HG03159 (cell line): ENCODE measurements at regions not wholly inside any gene's neighbourhood (a gene's known extent, or its start where the extent isn't known, plus 50 kb on each side); places are given as distances from the start of the nearest gene placed in this dataset.

Experiments
- ATAC-seq: cut with Tn5 transposase; IDR thresholded peaks from one replicate; pipeline ENCODE4 v1.9.1; 2021; ENCODE audit warnings: mild to moderate bottlenecking, moderate library complexity; ENCODE audit not compliant: unreplicated experiment

GRCh38 chr3:182185313-182185712, 473.6 kb downstream of the SOX2 start:
- ATAC-seq: no peak

DNA sequence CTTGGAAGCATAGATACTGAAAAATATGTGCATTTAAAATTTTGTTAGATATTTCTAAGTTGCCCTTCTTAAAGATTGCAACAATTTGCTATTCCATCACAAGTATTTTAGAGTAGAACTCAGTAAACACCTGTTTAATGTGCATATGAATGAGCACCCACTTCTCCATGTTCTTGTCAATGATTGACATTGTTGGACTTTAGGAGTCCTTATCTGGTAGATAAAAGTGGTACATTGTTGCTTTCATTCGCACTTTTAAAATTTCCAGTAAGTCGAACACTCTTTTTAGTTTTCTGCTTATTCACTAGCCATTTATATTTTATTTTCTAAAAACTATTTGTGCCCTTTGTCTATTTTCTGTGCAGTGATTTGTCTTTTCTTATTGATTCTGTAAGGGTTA, 478.3 kb downstream of the SOX2 start:
- ATAC-seq: no peak

GRCh38 chr3:182198345-182198744, 486.6 kb downstream of the SOX2 start:
- no peak for ATAC-seq

- ATAC-seq: no peak
Observed at GRCh38 chr3:182201456-182202168, 489.9 kb downstream of the SOX2 start.

- ATAC-seq: no peak
Observed at GRCh38 chr3:182212479-182213076, 500.9 kb downstream of the SOX2 start.

DNA sequence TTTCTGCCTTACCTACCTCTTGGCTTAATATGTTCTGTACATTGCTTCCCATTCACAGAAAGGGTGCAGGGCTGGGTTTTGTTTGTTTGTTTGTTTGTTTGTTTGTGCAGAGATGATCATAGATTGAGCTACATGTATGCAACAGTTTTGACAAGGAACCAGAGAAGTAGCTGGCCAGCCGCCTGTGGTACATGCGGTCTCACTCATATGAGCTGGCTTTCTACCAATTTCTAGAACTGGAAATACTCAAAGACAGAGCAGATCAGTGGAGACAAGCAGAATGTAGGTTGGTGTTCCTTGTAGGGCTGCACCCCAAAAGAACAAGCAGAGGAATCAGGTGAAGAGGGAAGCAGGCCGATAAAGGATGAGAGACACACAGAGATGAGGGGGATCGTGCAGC, 502.7 kb downstream of the SOX2 start:
- ATAC-seq: no peak

DNA sequence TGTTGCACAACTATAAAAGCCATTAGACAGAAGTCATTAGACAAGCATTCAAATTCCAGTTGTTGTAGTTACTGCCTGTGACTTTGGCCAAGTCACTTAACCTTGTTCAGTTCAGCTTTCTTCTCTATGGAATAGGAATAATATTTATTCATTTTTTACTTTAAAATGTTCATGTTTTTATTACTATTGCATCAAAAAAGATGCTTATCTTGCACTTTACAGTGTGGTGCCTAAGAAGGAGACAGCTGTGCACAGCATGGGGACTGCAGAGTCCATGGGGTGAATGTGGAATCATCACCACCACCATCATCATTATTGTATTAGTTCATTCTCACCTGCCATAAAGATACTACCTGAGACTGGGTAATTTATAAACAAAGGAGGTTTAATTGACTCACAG, 504.2 kb downstream of the SOX2 start:
- ATAC-seq: no peak

GRCh38 chr3:182216311-182216970, 504.7 kb downstream of the SOX2 start:
- ATAC-seq: no peak

GRCh38 chr3:182220013-182220412, 508.3 kb downstream of the SOX2 start:
- ATAC-seq: no peak

DNA sequence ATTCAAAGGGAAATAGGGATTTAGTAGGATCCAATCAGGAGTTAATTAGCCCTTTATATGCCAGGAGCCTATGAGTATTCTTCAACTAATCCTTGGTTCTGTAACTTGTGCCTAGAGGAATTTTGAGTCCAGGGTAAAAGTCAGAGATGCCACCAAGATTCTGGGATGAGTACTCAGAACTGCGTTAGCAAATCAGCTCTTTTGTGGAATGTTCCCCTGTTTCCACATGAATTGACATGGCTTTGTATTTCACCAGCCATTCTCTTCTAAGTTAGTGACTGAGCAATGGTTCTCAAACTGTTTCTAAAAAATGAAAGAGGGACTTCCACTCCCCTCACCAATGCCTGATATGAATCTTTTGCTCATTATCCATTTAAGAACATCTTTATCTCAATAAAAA, 508.7 kb downstream of the SOX2 start:
- ATAC-seq: no peak

- ATAC-seq: no peak
Observed at GRCh38 chr3:182226995-182227394, 515.3 kb downstream of the SOX2 start.

GRCh38 chr3:182233405-182233804, 521.7 kb downstream of the SOX2 start:
- ATAC-seq: no peak

DNA sequence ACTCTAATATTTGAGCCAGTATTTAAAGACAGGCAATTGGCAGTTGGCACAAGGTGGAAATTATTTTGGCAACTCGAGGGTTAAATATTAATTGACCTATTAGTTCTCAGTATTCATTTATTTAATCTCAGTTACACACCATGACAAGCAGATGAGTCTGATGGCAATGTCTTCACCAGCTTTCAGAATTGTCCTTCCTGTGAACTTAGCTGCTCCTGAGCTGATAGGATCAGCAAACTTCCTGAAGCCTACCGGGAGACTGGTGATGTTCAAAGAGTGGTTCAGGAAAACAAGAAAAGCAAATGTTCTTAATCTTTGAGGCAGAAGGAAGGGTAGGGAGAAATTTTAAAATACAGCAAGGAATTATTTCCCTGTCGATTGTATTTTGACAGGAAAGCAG, 522.2 kb downstream of the SOX2 start:
- no peak for ATAC-seq

GRCh38 chr3:182234881-182235280, 523.2 kb downstream of the SOX2 start:
- no peak for ATAC-seq

DNA sequence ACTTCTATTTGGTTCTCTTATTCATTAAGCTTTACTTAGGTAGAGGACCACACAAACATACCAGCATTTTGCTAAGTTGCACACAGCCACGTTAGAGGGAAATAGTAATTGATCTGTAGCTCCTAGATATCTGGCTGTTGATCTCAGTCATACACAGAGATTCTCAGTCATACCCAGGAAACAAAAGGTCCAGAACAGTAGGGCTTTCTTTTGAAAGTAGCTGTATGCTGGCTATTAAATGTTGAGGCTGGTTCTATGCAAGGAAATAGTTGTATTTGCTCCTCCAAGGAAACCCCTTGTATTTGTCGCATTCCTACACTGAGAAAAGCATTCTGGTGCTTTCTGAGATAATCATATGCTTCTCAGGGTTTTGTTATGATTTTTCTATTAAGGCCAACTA, 523.8 kb downstream of the SOX2 start:
- ATAC-seq: no peak

- ATAC-seq: no peak
Observed at GRCh38 chr3:182238126-182238525, 526.4 kb downstream of the SOX2 start.

GRCh38 chr3:182239316-182239715, 527.6 kb downstream of the SOX2 start:
- no peak for ATAC-seq

DNA sequence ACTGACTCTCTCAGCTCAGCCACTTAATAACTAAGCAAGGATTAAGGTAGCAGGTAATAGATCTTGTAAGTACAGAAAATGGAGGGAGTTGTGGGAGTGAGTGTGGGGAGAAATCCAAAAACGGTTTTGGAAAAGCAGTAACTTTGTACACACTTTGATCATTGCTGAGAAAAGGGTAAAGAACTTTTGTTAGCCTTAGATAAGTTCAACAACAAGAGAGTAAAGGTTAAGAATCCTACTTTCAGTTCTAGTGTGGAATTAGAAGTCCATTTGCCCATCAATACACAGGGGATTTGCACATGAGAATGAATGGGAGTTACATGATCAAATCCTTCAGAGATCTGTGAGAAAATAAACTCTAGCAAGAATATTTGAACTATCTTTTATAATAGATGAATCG, 528.7 kb downstream of the SOX2 start:
- no peak for ATAC-seq

DNA sequence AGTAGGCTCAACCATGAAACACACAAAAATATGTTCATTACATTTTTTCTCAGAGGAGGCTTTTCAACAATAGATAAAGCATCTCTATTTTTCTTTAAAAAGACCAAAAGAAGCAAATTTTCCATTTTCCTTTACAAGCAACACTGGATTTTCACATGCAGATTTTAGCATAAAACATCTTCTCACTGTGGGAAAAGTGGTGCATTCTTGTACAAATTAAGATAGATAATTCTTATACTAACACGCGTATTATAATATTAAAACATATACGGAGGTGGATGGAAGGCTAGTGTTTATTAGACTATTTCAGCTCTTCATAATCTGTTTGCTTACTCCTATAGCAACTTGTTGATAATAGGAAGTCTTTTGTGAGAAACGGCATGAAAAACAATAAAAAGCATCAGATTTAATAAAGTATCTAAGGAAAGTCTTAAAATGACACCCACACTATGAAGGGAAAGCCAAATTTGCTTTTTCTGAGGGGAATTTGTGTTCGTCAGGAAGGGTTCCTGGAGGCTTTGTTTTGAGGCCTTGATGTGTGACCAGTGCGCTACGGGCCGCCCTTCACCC, 529.6 kb downstream of the SOX2 start:
- ATAC-seq: no peak

GRCh38 chr3:182241766-182242488, 530.2 kb downstream of the SOX2 start:
- no peak for ATAC-seq

DNA sequence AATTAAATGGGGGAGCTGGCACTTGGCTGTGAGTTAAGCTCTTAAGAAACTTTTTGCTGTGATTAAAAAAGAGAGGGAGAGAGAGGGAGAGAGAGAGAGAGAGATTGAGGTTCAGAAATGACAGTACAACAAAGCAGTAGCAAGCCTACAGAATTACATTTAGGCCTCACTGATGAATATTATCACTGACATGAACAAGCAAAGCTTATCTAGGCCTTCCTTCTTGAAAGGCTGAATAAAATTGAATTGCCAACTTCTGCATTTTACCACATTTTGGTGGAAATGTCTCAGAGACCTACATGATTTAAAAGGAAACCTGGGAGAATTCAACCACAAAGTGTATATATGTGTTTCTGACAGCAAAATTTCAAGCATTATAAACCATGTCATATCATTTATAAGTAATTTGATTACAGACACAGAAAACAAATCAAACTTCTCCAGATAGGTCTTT, 530.8 kb downstream of the SOX2 start:
- no peak for ATAC-seq
